ENCODE measurements at regions not wholly inside any gene's neighbourhood (a gene's known extent, or its start where the extent isn't known, plus 50 kb on each side); places are given as distances from the start of the nearest gene placed in this dataset.

GRCh38 chr6:68127074-68127473 lies 508.0 kb upstream of the ADGRB3 start:
- peaks cover 10% of the 10 kb centered on the region in 2 experiments for H3K9me3 ChIP-seq (ENCODE audit: insufficient read depth in 2 of 2, low read depth in 1 of 2, low read length in 1 of 2)
- DNase-seq (ENCODE audit: low read depth in 1 of 2, low spot score in 2 of 2) = no peak
- no peak overlapping the region for H3K4me3 ChIP-seq (ENCODE audit: extremely low read depth in 1 of 4, insufficient read depth in 2 of 4, low read depth in 3 of 4, low read length in 4 of 4)
- no peak overlapping the region for H2BK120ac ChIP-seq (replicated peaks; ENCODE audit: low read depth, low read length)
- H4K5ac ChIP-seq (ENCODE audit: insufficient read length, low read depth, low read length) = no peak overlapping the region
- 84% methylated on average over 4 of the region's 4 CpGs; no CpG with 5 or more reads in 1 of the 2 experiments for WGBS, 2 experiments (ENCODE audit: extremely low coverage in 1 of 2, insufficient coverage in 1 of 2, insufficient read length in 1 of 2, insufficient replicate concordance in 2 of 2, low coverage in 1 of 2, low lambda C conversion rate in 2 of 2, missing lambda C conversion rate in 1 of 2)
- TF ChIP-seq ZNF274 (IDR thresholded peaks at IDR 0.05; ENCODE audit: borderline replicate concordance, extremely low read depth, low read length) = no peak
- no peak overlapping the region for H3K56ac ChIP-seq (replicated peaks; ENCODE audit: insufficient read length, low read depth, low read length)
- no peak overlapping the region for H3K4me2 ChIP-seq (ENCODE audit: insufficient read depth in 1 of 2, low read depth in 2 of 2, low read length in 2 of 2)
- no peaks in the 10 kb centered on the region for H3K4me1 ChIP-seq (replicated peaks in 1 of 4; ENCODE audit: control insufficient read depth in 3 of 4, insufficient read depth in 4 of 4, low read length in 3 of 4)
- no peak for FAIRE-seq
- no peak overlapping the region for H2BK15ac ChIP-seq (ENCODE audit: low read length)
- H3K79me1 ChIP-seq (ENCODE audit: low read depth, low read length) = no peaks in the 10 kb centered on the region
- no peak overlapping the region for H4K91ac ChIP-seq (replicated peaks; ENCODE audit: insufficient read length, low read length)
- H3K4ac ChIP-seq (replicated peaks; ENCODE audit: insufficient read length, low read depth, low read length) = no peak overlapping the region
- H4K8ac ChIP-seq (ENCODE audit: extremely low read depth, insufficient read depth, low read length) = no peak overlapping the region
- peaks cover 0 to 1% (median 0%) of the 10 kb centered on the region in 4 experiments; a peak in 1 of 7 replicates for H3K27me3 ChIP-seq (replicated peaks in 1 of 4; ENCODE audit: control insufficient read depth in 3 of 4, extremely low read depth in 1 of 4, insufficient read depth in 3 of 4, low read length in 3 of 4)
- no peak overlapping the region for H2BK20ac ChIP-seq (ENCODE audit: low read length)
- POLR2A ChIA-PET (ENCODE audit: partially characterized antibody) = no interaction called here
- no peaks in the 10 kb centered on the region; a peak in 1 of 8 replicates for H3K36me3 ChIP-seq (ENCODE audit: control insufficient read depth in 2 of 4, insufficient read depth in 4 of 4, low read length in 3 of 4)
- no peak overlapping the region for H3K9ac ChIP-seq (replicated peaks in 1 of 4; ENCODE audit: extremely low read depth in 1 of 4, low read depth in 3 of 4, low read length in 3 of 4)
- H3K23me2 ChIP-seq (ENCODE audit: low read depth, low read length) = no peaks in the 10 kb centered on the region
- no peak overlapping the region for H3K23ac ChIP-seq (ENCODE audit: insufficient read length)
- H4K20me1 ChIP-seq (replicated peaks in 1 of 2; ENCODE audit: control insufficient read depth in 1 of 2, insufficient read depth in 2 of 2, low read length in 2 of 2) = no peaks in the 10 kb centered on the region
- H3K14ac ChIP-seq (ENCODE audit: insufficient read length) = no peak overlapping the region
- CTCF ChIA-PET (ENCODE audit: partially characterized antibody) = interaction anchor here (1.9 kb wide), 1 partner anchor 17 kb away, joined by 4 read pairs; no protein-coding TSS in a partner anchor
- no peaks in the 10 kb centered on the region for H3K79me2 ChIP-seq (ENCODE audit: control insufficient read depth in 1 of 2, insufficient read depth in 2 of 2, low read length in 2 of 2)
- no peak overlapping the region for H2AK5ac ChIP-seq (ENCODE audit: low read depth, low read length)
- H3K27ac ChIP-seq (ENCODE audit: low read depth, low read length) = no peak overlapping the region
- no peak overlapping the region for H2BK5ac ChIP-seq (ENCODE audit: low read depth, low read length)
- no peak overlapping the region for H3K18ac ChIP-seq (ENCODE audit: extremely low read depth, low read length)
- H2BK12ac ChIP-seq (ENCODE audit: low read depth, low read length) = no peak overlapping the region
- no peak overlapping the region for H2AFZ ChIP-seq (ENCODE audit: low read length)

Data from H1 (cell line).